LNCaP clone FGC (cell line): ENCODE measurements at regions not wholly inside any gene's neighbourhood (a gene's known extent, or its start where the extent isn't known, plus 50 kb on each side); places are given as distances from the start of the nearest gene placed in this dataset.

ENCODE experiments used
- DNase-seq: peaks from one replicate; pipeline ENCODE4 v3.0.0-alpha.2; 2011; ENCODE audit warnings: low read depth
- H3K4me3 ChIP-seq: 2 replicates; pipeline ENCODE4 v1.5.1; 2011; ENCODE audit warnings: mild to moderate bottlenecking, low read depth, low read length, control low read depth
- CTCF ChIP-seq: IDR thresholded peaks from 2 replicates; pipeline ENCODE4 v1.5.1; 2012; ENCODE audit warnings: mild to moderate bottlenecking; ENCODE audit not compliant: control insufficient read depth, insufficient read depth; ENCODE audit errors: extremely low read depth

- H3K4me3 ChIP-seq: no peak overlapping the region
- no peak for TF ChIP-seq CTCF
- no peak for DNase-seq
These were observed 55.2 kb downstream of the MAGEC2 start for GRCh38 chrX:142149919-142150318.

GRCh38 chrX:142134533-142134932 lies 70.6 kb downstream of the MAGEC2 start:
- TF ChIP-seq CTCF: no peak
- no peak overlapping the region for H3K4me3 ChIP-seq
- DNase-seq: no peak

GRCh38 chrX:142096253-142096652 lies 108.8 kb downstream of the MAGEC2 start:
- no peak for DNase-seq
- no peak for TF ChIP-seq CTCF
- H3K4me3 ChIP-seq: no peak overlapping the region

- TF ChIP-seq CTCF: no peak
- no peak overlapping the region for H3K4me3 ChIP-seq
- DNase-seq: no peak
These were observed 109.3 kb downstream of the MAGEC2 start for GRCh38 chrX:142095651-142096245.

- peak; percentile 53 for TF ChIP-seq CTCF
- no peak for DNase-seq
These were observed 115.9 kb downstream of the MAGEC2 start for GRCh38 chrX:142089193-142089592.

GRCh38 chrX:142084611-142085010 lies 120.5 kb downstream of the MAGEC2 start:
- TF ChIP-seq CTCF: no peak
- H3K4me3 ChIP-seq: no peak overlapping the region
- DNase-seq: no peak

More at GRCh38 chrX:142089193-142089592, 115.9 kb downstream of the MAGEC2 start:
- H3K4me3 ChIP-seq: no peak overlapping the region

GRCh38 chrX:142076633-142077032 lies 128.5 kb downstream of the MAGEC2 start:
- no peak for TF ChIP-seq CTCF
- peak; percentile 8 for DNase-seq
- H3K4me3 ChIP-seq: no peak overlapping the region
